ENCODE measurements at regions not wholly inside any gene's neighbourhood (a gene's known extent, or its start where the extent isn't known, plus 50 kb on each side); places are given as distances from the start of the nearest gene placed in this dataset.

DNA sequence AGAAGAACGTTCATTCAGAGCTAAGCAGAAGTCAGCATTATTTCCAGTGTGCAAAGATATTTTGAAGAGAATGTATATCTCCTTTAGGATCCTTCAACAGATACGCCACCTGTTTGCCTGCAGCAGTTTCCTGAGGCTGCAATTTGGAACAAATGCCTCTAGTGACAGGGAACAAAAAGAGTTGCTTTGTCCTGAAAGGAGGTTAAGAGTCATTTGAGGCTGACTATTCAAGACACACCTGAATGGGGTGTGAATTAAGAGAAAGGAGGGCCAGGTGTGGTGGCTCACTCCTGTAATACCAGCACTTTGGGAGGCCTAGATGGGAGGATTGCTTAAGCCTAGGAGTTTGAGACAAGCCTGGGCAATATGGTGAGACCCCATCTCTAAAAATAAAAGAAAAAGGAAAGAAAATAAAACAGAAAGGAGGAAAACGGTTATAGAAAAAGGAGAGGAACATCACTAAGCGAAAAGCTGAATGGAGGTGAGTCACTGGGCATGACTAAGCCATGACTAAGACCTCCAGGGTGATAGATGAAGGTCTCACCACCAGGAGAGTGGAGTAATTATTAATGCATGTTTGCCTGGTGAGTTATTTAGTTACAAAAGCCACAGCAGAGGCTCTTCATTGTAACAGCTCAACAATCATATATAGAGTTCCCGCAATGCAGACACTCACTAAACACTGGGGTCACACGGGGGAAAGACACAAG is 255.2 kb upstream of the TNC start:
- Histone ChIP-seq H3K4me1 (replicated peaks) (no peaks in the 10 kb centered on the region), H3K4me3 (no peak overlapping the region), H3K27me3 (replicated peaks; ENCODE audit: insufficient read depth) (no peaks in the 10 kb centered on the region), H3K27ac (no peak overlapping the region), H3K9me3 (no peaks in the 10 kb centered on the region), H3K36me3 (no peaks in the 10 kb centered on the region)
- 85% methylated on average over 6 of the region's 6 CpGs for WGBS
- TF ChIP-seq POLR2AphosphoS5 (IDR thresholded peaks at IDR 0.05) (no peak), POLR2A (IDR thresholded peaks at IDR 0.05) (no peak)
- TF ChIP-seq, protein P1, sequence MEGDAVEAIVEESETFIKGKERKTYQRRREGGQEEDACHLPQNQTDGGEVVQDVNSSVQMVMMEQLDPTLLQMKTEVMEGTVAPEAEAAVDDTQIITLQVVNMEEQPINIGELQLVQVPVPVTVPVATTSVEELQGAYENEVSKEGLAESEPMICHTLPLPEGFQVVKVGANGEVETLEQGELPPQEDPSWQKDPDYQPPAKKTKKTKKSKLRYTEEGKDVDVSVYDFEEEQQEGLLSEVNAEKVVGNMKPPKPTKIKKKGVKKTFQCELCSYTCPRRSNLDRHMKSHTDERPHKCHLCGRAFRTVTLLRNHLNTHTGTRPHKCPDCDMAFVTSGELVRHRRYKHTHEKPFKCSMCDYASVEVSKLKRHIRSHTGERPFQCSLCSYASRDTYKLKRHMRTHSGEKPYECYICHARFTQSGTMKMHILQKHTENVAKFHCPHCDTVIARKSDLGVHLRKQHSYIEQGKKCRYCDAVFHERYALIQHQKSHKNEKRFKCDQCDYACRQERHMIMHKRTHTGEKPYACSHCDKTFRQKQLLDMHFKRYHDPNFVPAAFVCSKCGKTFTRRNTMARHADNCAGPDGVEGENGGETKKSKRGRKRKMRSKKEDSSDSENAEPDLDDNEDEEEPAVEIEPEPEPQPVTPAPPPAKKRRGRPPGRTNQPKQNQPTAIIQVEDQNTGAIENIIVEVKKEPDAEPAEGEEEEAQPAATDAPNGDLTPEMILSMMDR (IDR thresholded peaks at IDR 0.05): no peak
- intact Hi-C loops (cut with DNase I): no loop called here
- DNase-seq (ENCODE audit: low spot score): no peak

DNA sequence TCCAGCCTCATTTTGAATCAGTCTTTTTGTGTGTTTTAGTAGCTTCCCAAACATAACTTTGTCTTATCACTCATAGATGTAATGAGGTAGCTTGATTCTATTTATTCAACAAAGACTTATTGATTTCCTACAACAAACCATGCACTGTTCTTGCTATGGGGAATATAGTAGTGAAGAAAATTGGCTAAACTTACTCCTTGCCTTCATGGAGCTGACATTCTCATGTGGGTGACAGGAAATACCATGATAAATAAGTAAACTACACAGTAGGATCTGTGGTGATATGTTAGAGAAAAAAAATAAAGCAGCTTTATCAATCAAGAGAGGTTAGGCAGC is 255.7 kb upstream of the TNC start:
- Histone ChIP-seq H3K4me1 (replicated peaks) (no peaks in the 10 kb centered on the region), H3K27ac (no peak overlapping the region), H3K9me3 (no peaks in the 10 kb centered on the region), H3K27me3 (replicated peaks; ENCODE audit: insufficient read depth) (no peaks in the 10 kb centered on the region), H3K4me3 (no peak overlapping the region), H3K36me3 (no peaks in the 10 kb centered on the region)
- DNase-seq (ENCODE audit: low spot score): no peak
- TF ChIP-seq POLR2A (IDR thresholded peaks at IDR 0.05): no peak
- TF ChIP-seq POLR2AphosphoS5 (IDR thresholded peaks at IDR 0.05): no peak
- TF ChIP-seq, protein P1 (IDR thresholded peaks at IDR 0.05): no peak
- intact Hi-C loops (cut with DNase I): no loop called here

DNA sequence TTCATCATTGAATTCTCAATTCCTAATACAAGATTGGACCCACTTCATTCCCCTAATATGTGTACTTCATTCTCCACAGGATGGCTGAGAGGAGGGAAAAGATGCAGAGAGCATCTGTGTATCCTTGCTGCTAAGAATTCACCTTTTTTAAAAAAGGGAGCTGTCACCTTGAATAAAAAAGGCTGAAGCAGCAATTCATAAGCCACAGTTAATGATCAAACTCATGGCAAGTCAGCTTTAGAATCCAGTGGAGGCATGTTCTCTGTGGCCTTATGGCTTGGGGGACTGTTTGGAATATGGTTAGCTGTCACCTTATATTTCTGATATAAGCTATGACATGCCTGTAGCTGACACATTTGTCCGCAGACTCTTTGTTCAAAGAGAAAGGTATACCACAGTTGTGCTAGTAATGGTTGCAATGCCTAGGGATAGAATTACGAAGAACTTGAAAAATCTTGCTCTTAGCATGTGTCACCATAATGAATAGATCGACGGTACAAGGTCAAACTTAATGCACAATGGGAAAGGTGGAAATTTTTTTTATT is 256.8 kb upstream of the TNC start:
- no peak overlapping the region for H3K4me3 ChIP-seq
- 77% methylated on average over 4 of the region's 4 CpGs for WGBS
- intact Hi-C loops (cut with DNase I): no loop called here

DNA sequence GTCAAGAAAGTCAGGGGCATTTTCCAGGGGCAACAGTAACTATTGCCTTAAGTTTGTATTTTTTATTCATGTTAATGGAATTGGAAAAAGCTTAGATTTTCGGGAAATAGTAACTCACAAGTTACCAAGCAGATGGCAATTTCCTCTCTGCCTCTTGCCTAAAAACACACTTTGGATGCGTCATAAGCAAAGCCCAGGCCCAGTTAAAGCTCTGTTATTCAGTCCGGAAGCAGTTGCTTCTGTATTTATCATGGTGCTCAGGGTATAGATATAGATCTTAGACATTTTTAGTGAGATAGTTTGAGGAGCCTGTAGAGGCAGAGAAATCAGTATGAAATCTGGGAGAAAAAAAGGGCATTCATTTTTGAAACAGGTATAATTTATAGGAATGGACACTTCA is 260.3 kb upstream of the TNC start:
- no peak overlapping the region for H3K4me3 ChIP-seq
- WGBS: 95% methylated on average over 3 of the region's 3 CpGs
- H3K27ac ChIP-seq: no peak overlapping the region
- intact Hi-C loops (cut with DNase I): no loop called here
- TF ChIP-seq, protein P1 (IDR thresholded peaks at IDR 0.05): no peak
- TF ChIP-seq POLR2AphosphoS5 (IDR thresholded peaks at IDR 0.05) (no peak), POLR2A (IDR thresholded peaks at IDR 0.05) (no peak)
- H3K27me3 ChIP-seq (replicated peaks; ENCODE audit: insufficient read depth): no peaks in the 10 kb centered on the region
- H3K36me3 ChIP-seq: no peaks in the 10 kb centered on the region
- H3K4me1 ChIP-seq (replicated peaks): no peaks in the 10 kb centered on the region
- DNase-seq (ENCODE audit: low spot score): no peak
- no peaks in the 10 kb centered on the region for H3K9me3 ChIP-seq

More for the DNA sequence above, 256.8 kb upstream of the TNC start:
- TF ChIP-seq POLR2A (IDR thresholded peaks at IDR 0.05) (no peak), POLR2AphosphoS5 (IDR thresholded peaks at IDR 0.05) (no peak)
- TF ChIP-seq, protein P1 (IDR thresholded peaks at IDR 0.05): no peak
- no peaks in the 10 kb centered on the region for H3K27me3 ChIP-seq (replicated peaks; ENCODE audit: insufficient read depth)
- H3K36me3 ChIP-seq: no peaks in the 10 kb centered on the region
- DNase-seq (ENCODE audit: low spot score): no peak
- H3K9me3 ChIP-seq: no peaks in the 10 kb centered on the region
- no peak overlapping the region for H3K27ac ChIP-seq
- no peaks in the 10 kb centered on the region for H3K4me1 ChIP-seq (replicated peaks)

DNA sequence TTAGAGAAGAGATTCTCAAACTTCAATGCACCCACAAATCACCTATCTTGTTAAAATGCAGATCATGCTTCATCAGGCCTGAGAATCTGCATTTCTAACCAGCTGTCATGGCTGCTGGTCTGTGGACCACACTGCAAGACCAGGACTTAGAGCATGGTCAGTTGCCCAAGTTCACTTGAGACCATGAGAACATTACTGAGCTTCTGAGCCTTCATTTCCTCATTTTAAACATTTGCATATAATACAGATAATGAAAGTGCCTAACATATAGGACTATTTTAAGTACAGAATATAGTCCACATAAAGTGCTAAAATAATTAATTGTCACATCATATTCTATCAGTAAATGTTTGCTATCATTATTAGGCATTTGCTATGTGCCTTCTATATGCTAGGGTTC is 260.8 kb upstream of the TNC start:
- H3K4me3 ChIP-seq: no peak overlapping the region
- no peaks in the 10 kb centered on the region for H3K36me3 ChIP-seq
- DNase-seq (ENCODE audit: low spot score): no peak
- H3K27ac ChIP-seq: no peak overlapping the region
- H3K27me3 ChIP-seq (replicated peaks; ENCODE audit: insufficient read depth): no peaks in the 10 kb centered on the region
- no peak for TF ChIP-seq POLR2A (IDR thresholded peaks at IDR 0.05)
- no peak for TF ChIP-seq POLR2AphosphoS5 (IDR thresholded peaks at IDR 0.05)
- TF ChIP-seq, protein P1 (IDR thresholded peaks at IDR 0.05): no peak
- intact Hi-C loops (cut with DNase I): no loop called here
- no peaks in the 10 kb centered on the region for H3K9me3 ChIP-seq
- no peaks in the 10 kb centered on the region for H3K4me1 ChIP-seq (replicated peaks)

Data from prostate gland (tissue), 2 donors.